ENCODE measurements at regions not wholly inside any gene's neighbourhood (a gene's known extent, or its start where the extent isn't known, plus 50 kb on each side); places are given as distances from the start of the nearest gene placed in this dataset.

DNA sequence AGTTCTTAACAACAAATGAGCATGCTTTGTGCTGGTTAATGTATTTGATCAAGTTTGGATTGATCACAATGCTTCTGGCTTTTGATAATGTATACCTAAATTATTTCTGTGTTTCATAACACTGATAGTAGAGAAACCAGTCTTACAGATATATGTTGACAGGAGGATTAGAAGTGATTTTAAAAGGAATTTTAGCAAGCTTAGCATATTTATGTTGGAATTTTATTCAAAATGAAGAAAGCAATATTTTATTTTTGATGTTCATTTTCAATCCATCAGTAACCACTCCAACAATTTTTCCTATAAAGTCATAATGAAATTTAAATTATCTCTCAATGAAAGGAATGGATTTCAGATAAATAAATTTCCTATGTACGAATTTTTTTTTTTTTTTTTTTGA is 291.8 kb downstream of the HHIPL2 start:
- DNase-seq (no peak), ATAC-seq (no peak)
- Mint-ChIP-seq H3K9me3 (peaks cover 0 to 13% of the 10 kb centered on the region in 2 donors), H3K27ac (no peak overlapping the region), H3K27me3 (no peaks in the 10 kb centered on the region), H3K4me3 (no peak overlapping the region), H3K4me1 (no peaks in the 10 kb centered on the region)

DNA sequence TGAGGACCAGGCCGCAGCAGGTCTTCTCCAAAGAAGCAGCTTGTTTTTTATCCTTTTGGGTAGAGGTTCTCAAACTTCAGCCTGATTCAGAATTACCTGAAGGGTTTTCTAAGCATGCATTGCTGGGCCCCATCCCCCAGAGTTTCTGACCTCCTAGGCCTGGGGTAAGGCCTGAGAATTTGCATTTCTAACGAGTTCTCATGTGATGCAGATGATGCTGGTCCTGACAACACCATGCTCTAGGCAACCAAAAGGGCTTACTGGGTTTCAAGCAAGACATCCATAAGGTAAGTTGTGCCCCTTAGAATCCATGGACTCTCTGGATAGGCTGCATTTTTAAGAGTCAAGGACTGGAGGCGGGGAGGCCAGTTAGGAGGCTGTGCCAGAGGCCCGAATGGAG is 295.1 kb downstream of the HHIPL2 start:
- H3K4me3 Mint-ChIP-seq = no peak overlapping the region
- ATAC-seq = no peak
- H3K27me3 Mint-ChIP-seq = no peaks in the 10 kb centered on the region
- H3K9me3 Mint-ChIP-seq = peaks cover 0 to 13% of the 10 kb centered on the region in 2 donors
- H3K27ac Mint-ChIP-seq = no peak overlapping the region
- no peaks in the 10 kb centered on the region for H3K4me1 Mint-ChIP-seq
- no peak for DNase-seq

DNA sequence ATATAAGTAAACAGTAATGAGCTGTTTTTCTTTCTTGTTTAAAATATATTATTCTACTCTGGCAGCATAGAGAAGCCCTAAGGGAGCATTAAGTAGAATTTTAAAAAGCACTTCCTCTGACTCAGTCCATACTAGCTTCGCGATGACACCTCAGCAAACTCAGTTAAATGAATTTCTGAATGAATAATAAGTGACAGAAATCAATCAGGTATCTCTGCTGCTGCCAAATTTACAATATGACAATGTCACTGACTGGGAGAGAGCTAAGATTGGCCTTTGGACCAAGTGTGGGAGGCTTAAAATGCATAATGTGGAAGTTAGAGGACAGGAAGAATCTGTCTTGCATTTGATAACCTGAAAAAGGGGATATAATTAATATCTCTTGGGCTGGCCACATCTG is 296.1 kb downstream of the HHIPL2 start:
- ATAC-seq = no peak
- Mint-ChIP-seq H3K4me1 (no peaks in the 10 kb centered on the region), H3K27ac (no peak overlapping the region), H3K4me3 (no peak overlapping the region), H3K27me3 (no peaks in the 10 kb centered on the region), H3K9me3 (peaks cover 0 to 13% of the 10 kb centered on the region in 2 donors)
- no peak for DNase-seq

- H3K27ac Mint-ChIP-seq = no peak overlapping the region
- H3K4me3 Mint-ChIP-seq = no peak overlapping the region
- no peaks in the 10 kb centered on the region for H3K27me3 Mint-ChIP-seq
- no peak for DNase-seq
- no peak for ATAC-seq
- no peaks in the 10 kb centered on the region for H3K4me1 Mint-ChIP-seq
- peaks cover 0 to 13% of the 10 kb centered on the region in 2 donors for H3K9me3 Mint-ChIP-seq
These were observed 297.5 kb downstream of the HHIPL2 start for GRCh38 chr1:222250376-222250775.

GRCh38 chr1:222247811-222248310 is 300.0 kb downstream of the HHIPL2 start:
- Mint-ChIP-seq H3K4me3 (no peak overlapping the region), H3K9me3 (peaks cover 0 to 13% of the 10 kb centered on the region in 2 donors), H3K27me3 (no peaks in the 10 kb centered on the region), H3K4me1 (no peaks in the 10 kb centered on the region), H3K27ac (no peak overlapping the region)
- no peak for DNase-seq
- ATAC-seq = no peak

DNA sequence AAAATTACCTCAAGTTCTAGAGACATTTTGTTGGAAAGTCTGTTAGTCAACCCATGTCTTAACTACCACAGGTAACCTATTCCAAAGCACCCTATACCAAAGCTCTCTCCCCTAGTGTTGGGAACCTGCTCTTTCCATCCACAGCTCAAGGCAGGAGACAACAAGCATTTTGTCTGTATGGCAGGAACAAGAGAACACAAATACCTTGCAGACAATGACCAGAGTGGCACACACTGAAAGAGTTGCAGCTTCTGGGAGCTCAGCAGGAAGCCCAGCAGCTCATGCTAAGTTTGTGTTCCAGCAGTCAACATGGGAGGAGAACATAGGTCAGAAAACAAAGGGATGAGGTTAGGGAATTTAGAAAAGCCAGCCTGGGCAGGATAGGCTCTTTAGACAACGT is 300.8 kb downstream of the HHIPL2 start:
- Mint-ChIP-seq H3K4me1 (no peaks in the 10 kb centered on the region), H3K9me3 (peaks cover 0 to 10% of the 10 kb centered on the region in 2 donors), H3K27ac (no peak overlapping the region), H3K4me3 (no peak overlapping the region), H3K27me3 (no peaks in the 10 kb centered on the region)
- ATAC-seq (no peak), DNase-seq (no peak)

GRCh38 chr1:222243902-222244301 is 304.0 kb downstream of the HHIPL2 start:
- Mint-ChIP-seq H3K9me3 (no peaks in the 10 kb centered on the region), H3K4me1 (no peaks in the 10 kb centered on the region), H3K4me3 (no peak overlapping the region), H3K27ac (no peak overlapping the region), H3K27me3 (no peaks in the 10 kb centered on the region)
- no peak for DNase-seq
- no peak for ATAC-seq

DNA sequence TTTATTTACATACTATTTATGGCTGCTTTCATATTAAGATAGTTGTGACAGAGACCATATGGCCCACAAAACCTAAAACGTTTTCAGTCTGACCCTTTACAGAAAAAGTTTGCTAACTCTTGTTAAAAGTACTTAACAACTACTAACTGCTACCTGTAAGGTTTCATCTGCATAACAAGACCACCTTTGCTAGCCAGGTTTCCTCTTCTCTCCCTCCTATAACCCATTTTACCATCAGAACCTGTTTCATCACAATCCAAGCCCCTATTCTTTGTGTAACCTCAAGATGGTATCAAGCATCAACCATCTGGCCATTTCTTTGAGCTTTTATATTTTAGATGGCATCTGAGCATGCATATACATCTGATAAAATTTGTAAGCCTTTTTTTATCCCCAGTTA is 305.4 kb downstream of the HHIPL2 start:
- DNase-seq (no peak), ATAC-seq (no peak)
- no peak overlapping the region for H3K27ac Mint-ChIP-seq
- no peaks in the 10 kb centered on the region for H3K9me3 Mint-ChIP-seq
- no peaks in the 10 kb centered on the region for H3K27me3 Mint-ChIP-seq
- H3K4me3 Mint-ChIP-seq = no peak overlapping the region
- no peaks in the 10 kb centered on the region for H3K4me1 Mint-ChIP-seq

- no peak for ATAC-seq
- no peak overlapping the region for H3K27ac Mint-ChIP-seq
- no peaks in the 10 kb centered on the region for H3K9me3 Mint-ChIP-seq
- no peaks in the 10 kb centered on the region for H3K4me1 Mint-ChIP-seq
- no peak overlapping the region for H3K4me3 Mint-ChIP-seq
- no peaks in the 10 kb centered on the region for H3K27me3 Mint-ChIP-seq
- no peak for DNase-seq
These were observed 306.5 kb downstream of the HHIPL2 start for GRCh38 chr1:222241410-222241809.

DNA sequence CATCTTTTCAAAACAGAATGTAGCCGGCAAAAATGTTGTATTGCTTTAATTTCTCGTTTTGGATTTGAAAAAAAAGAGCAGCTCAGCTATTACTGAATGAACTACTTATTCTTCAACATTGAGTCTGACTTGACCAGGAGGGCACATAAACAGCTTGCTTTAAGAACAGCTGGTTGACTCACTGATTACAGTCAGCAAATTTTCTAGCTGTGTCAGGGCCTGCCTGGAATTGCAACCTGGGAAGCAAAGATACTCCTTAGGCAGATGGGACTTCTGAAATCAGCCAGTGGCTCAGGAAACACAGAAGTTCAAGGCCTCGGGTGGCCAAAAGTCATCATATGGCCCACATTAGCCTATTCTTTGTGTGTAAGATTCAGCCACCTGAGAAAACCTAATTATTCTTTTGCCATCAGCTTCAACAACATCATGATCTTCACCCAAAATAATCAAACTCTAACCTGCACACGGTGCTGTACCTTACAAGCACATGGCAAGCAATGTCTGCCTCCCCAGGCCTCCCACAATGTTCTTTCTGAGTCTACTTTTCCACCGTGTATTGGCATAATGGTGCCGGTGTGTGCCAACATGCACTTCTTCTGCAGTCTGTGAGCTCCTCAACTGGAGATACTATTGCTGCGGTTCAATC is 307.2 kb downstream of the HHIPL2 start:
- ATAC-seq (no peak), DNase-seq (no peak)
- no peaks in the 10 kb centered on the region for H3K9me3 Mint-ChIP-seq
- H3K27me3 Mint-ChIP-seq = no peaks in the 10 kb centered on the region
- no peaks in the 10 kb centered on the region for H3K4me1 Mint-ChIP-seq
- H3K4me3 Mint-ChIP-seq = no peak overlapping the region
- no peak overlapping the region for H3K27ac Mint-ChIP-seq

DNA sequence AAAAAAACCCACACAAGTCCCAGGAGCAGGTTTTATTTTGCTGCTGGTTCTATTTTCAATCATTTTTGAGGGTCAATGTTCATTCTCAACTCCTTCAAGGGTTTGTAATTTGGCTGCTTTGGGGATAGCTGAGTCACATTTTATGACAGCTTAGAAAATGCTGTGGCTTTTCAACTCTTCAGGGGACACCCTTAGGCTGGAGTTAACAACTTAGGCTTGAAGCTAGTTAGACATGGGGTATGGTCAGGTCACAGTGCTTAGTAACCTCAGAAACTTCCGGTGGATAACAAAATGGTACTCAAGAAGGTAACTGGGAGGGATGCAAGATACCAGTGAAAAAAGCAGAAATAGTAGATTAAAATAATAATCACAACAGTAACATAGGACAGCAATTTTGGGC is 308.8 kb downstream of the HHIPL2 start:
- no peak for DNase-seq
- H3K27ac Mint-ChIP-seq = no peak overlapping the region
- H3K9me3 Mint-ChIP-seq = no peaks in the 10 kb centered on the region
- H3K4me3 Mint-ChIP-seq = no peak overlapping the region
- ATAC-seq = no peak
- H3K4me1 Mint-ChIP-seq = no peaks in the 10 kb centered on the region
- H3K27me3 Mint-ChIP-seq = no peaks in the 10 kb centered on the region

DNA sequence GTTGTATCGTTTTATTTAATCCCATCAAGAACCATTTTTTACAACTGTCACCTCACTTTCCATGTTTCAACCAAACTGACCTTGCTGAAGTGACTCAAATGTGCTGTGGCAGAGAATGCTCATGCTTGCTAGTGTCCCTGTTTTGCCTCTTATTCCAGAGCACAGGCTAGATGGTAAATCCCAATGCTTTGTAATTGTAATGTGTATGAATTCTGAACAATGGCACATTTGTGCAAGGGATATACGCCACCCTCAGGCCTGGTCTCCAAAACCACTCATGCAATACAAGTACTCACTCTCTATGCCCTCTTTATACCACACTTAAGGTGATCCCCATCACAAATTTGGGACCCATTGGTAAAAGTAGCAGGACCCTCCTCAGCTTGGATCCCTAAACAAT is 313.6 kb downstream of the HHIPL2 start:
- no peak overlapping the region for H3K4me3 Mint-ChIP-seq
- H3K27me3 Mint-ChIP-seq = no peaks in the 10 kb centered on the region
- no peaks in the 10 kb centered on the region for H3K4me1 Mint-ChIP-seq
- ATAC-seq (no peak), DNase-seq (no peak)
- no peak overlapping the region for H3K27ac Mint-ChIP-seq
- peaks cover 0 to 4% of the 10 kb centered on the region in 2 donors for H3K9me3 Mint-ChIP-seq

DNA sequence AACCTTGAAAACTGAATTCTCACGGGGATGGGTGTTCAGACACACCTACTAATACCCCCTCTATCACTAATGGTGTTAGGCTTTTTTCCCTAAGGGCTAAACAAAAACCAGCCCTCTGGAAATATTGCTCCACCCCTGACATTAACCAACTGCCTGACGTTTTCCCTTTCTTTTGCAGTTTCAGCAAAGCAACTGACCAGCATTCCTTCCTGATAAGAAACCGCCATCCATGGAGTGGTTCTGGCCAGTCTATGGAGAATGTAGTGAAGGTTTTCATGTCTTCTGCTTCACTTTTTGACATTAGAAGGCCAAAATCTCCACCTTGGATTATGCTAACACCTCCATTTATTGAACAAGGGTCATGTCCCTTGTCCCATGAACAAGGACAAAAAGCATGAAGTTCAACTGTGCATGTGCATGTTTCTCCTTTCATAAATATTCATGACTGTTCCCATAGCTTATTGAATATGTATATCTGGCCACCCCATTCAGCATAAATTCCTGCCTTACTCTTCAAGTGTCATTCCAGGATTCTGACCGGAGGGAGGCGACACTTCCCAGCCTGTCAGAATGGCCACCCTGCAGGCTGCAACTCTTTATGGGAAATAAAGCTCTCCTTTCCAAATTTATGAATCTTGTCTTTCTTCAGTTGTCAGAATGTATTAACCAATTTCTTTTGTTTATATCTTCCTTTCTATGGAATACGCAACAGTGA is 314.3 kb downstream of the HHIPL2 start:
- Mint-ChIP-seq H3K9me3 (peaks cover 0 to 4% of the 10 kb centered on the region in 2 donors), H3K4me3 (no peak overlapping the region), H3K27me3 (no peaks in the 10 kb centered on the region), H3K27ac (no peak overlapping the region), H3K4me1 (no peaks in the 10 kb centered on the region)
- DNase-seq (no peak), ATAC-seq (no peak)

DNA sequence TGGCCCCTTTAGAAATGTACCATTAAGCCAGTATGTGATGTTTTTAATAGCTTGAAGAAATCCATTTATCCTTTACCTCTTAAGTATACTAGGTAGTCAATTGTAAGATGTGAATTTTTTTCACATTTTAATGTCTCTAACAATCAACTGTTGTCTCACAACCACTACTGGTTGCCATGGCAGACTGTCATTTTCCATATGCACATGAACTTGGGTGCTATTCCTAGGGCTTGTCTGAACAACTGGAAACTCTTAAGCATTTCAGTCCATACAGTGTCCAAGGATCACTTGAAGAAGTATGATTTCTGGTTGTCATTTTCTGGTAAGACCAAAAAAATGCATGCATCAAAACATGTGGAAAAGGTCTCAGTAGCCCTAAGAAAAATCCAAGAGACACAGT is 315.1 kb downstream of the HHIPL2 start:
- no peak overlapping the region for H3K4me3 Mint-ChIP-seq
- no peaks in the 10 kb centered on the region for H3K4me1 Mint-ChIP-seq
- H3K9me3 Mint-ChIP-seq = peaks cover 2 to 5% of the 10 kb centered on the region in 2 donors
- DNase-seq (no peak), ATAC-seq (no peak)
- H3K27ac Mint-ChIP-seq = no peak overlapping the region
- H3K27me3 Mint-ChIP-seq = no peaks in the 10 kb centered on the region

DNA sequence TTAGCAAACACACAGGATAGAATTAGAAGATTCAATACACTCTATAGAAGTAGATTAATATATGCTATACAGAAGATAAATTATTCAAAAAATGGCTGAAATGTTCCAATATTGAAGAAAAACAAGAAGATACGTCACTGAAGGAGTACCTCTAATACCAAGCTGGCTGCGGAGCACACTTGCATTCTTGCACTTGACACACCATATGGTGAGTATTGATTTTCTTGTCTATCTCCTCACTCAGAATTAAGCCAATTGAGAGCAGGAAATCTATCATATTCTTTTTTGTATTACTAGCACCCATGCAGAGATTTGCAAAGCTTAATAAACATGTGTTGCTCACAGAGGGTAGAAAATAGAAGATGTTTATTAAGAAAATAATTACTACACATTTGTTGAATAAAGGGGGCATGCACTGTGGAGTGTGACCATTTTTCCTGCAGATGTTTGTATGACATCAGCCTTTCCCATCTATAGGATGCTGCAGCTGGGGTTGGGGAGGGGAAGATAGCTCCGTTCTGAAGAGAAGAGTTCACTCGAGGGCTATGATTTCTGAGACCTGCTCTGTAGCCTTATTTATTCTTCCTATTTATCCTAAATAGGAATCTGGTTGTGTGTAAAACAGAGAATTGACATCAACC is 318.1 kb downstream of the HHIPL2 start:
- Mint-ChIP-seq H3K27ac (no peak overlapping the region), H3K27me3 (no peaks in the 10 kb centered on the region), H3K4me3 (no peak overlapping the region), H3K4me1 (no peaks in the 10 kb centered on the region), H3K9me3 (peaks cover 9 to 16% of the 10 kb centered on the region in 2 donors)
- ATAC-seq = no peak
- no peak for DNase-seq

DNA sequence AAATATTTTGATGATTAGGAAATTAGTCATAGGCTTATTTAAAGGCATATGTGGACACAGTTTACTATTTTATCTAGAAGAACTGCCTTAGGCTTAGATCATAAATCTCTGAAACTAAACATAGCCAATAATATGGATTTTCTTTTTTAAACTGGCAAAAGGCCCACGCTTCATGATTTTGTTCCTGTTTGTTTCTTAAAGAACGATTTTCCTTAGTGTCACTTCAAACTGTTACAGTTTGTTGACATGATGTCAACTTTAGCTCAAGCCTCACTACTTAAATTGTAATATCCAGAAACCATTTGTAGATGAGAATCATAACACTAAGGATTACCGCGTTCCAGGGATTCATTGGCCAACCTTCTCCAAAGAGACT is 322.6 kb downstream of the HHIPL2 start:
- ATAC-seq (no peak), DNase-seq (no peak)
- Mint-ChIP-seq H3K4me1 (no peaks in the 10 kb centered on the region), H3K9me3 (peaks cover 5 to 16% of the 10 kb centered on the region in 2 donors), H3K27ac (no peak overlapping the region), H3K27me3 (no peaks in the 10 kb centered on the region), H3K4me3 (no peak overlapping the region)
